DND-41 (cell line): ENCODE measurements at regions not wholly inside any gene's neighbourhood (a gene's known extent, or its start where the extent isn't known, plus 50 kb on each side); places are given as distances from the start of the nearest gene placed in this dataset.

Source experiments
- EZH2 ChIP-seq: IDR thresholded peaks from 3 replicates; pipeline ENCODE4 v1.6.1; 2012; ENCODE audit warnings: borderline replicate concordance, low read depth, mild to moderate bottlenecking, moderate library complexity, low read length, inconsistent platforms; ENCODE audit not compliant: severe bottlenecking
- TF ChIP-seq, protein P1 (sequence below): IDR thresholded peaks from 2 replicates; pipeline ENCODE4 v1.5.1; 2012; ENCODE audit warnings: borderline replicate concordance, low read length, moderate library complexity, mild to moderate bottlenecking; ENCODE audit not compliant: poor library complexity, severe bottlenecking; ENCODE audit errors: extremely low read depth

- TF ChIP-seq, protein P1, sequence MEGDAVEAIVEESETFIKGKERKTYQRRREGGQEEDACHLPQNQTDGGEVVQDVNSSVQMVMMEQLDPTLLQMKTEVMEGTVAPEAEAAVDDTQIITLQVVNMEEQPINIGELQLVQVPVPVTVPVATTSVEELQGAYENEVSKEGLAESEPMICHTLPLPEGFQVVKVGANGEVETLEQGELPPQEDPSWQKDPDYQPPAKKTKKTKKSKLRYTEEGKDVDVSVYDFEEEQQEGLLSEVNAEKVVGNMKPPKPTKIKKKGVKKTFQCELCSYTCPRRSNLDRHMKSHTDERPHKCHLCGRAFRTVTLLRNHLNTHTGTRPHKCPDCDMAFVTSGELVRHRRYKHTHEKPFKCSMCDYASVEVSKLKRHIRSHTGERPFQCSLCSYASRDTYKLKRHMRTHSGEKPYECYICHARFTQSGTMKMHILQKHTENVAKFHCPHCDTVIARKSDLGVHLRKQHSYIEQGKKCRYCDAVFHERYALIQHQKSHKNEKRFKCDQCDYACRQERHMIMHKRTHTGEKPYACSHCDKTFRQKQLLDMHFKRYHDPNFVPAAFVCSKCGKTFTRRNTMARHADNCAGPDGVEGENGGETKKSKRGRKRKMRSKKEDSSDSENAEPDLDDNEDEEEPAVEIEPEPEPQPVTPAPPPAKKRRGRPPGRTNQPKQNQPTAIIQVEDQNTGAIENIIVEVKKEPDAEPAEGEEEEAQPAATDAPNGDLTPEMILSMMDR = no peak
- no peak for TF ChIP-seq EZH2
Observed at GRCh38 chr11:90447618-90448017, 224.8 kb upstream of the CHORDC1 start.
